Cardiac fibroblast (primary cell): ENCODE measurements at regions not wholly inside any gene's neighbourhood (a gene's known extent, or its start where the extent isn't known, plus 50 kb on each side); places are given as distances from the start of the nearest gene placed in this dataset.
"Not testable (repeated sequence)": the region's sequence is repeated elsewhere in the genome, so short reads cannot be mapped to it uniquely, and the experiment has no call there.

Experiments
- DNase-seq, 2 donors: peaks; one replicate each; pipeline versions ENCODE4 v3.0.0 to v3.0.0-alpha.2; 2010; ENCODE audit warnings: low read depth in 2 of 2
- H3K4me3 ChIP-seq, 2 donors: replicated peaks in 1 of 2; 1 replicate in 1 of 2; 2 replicates in 1 of 2; pipeline ENCODE4 v1.5.1; 2011; ENCODE audit warnings: low read depth in 2 of 2, low read length in 2 of 2, mild to moderate bottlenecking in 2 of 2, moderate library complexity in 1 of 2
- TF ChIP-seq, protein P1 (sequence below): IDR thresholded peaks from one replicate; pipeline ENCODE4 v1.5.1; 2011; ENCODE audit warnings: low read depth, mild to moderate bottlenecking, low read length, inconsistent platforms

DNA sequence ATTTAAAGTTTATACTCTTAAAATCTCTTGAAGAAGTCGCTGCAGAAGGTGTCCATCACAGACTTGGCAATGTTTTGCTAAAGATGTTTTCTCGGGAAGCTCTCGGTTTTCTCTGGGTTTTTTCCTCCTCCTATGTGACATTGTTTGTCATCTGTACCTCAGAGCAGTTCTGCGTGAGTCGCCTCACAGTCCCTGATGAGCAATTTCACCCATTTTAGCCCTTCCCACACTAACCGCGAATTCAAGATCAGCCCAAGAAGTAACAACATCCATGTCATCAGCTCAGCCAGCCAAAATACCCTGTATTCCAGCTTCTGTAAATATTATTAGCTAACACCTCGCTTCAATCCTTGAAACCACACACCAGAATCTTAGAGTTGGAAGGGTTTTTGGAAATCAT lies 224.3 kb upstream of the SETMAR start:
- no peak for DNase-seq
- H3K4me3 ChIP-seq, result no peak overlapping the region
- TF ChIP-seq, protein P1, sequence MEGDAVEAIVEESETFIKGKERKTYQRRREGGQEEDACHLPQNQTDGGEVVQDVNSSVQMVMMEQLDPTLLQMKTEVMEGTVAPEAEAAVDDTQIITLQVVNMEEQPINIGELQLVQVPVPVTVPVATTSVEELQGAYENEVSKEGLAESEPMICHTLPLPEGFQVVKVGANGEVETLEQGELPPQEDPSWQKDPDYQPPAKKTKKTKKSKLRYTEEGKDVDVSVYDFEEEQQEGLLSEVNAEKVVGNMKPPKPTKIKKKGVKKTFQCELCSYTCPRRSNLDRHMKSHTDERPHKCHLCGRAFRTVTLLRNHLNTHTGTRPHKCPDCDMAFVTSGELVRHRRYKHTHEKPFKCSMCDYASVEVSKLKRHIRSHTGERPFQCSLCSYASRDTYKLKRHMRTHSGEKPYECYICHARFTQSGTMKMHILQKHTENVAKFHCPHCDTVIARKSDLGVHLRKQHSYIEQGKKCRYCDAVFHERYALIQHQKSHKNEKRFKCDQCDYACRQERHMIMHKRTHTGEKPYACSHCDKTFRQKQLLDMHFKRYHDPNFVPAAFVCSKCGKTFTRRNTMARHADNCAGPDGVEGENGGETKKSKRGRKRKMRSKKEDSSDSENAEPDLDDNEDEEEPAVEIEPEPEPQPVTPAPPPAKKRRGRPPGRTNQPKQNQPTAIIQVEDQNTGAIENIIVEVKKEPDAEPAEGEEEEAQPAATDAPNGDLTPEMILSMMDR, result no peak

DNA sequence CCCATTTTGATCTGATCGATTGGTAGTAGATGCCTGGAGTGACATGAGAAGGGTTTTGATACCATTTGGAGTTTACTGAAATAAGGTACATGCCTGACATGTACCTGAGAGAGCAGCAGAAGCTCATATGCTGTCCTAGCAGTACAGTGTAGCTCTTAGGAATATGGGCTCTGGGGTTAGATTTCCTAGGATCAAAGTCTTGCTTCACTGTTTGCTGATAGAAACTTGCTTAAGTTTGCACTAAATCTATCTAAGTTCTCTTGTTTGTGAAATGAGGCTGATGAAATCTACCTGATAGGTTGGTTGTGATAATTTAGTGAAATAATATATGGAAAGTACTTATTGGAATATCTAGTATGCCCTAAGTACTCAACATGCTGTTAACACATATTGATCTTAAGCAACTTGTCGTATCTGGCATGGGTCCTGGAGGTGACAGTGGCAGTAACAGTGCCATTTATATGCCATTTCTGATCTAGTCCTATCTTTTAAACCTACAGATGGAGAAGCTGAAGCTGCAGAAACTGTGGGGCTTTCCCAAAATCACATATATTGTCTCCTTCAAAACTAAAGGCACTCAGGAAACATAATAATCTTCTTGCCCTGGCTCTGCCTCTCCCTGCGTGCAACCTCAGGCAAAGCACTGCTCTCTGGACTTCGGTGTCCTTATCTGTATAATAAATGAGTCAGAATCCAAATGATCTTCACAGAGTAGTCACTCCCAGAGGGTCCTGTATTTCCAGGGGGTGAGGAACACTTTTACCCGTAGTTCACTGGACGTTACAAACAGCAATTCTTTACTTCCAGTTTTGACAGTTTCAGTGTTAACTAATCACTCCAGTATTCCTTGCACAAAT lies 223.6 kb upstream of the SETMAR start:
- no peak overlapping the region for H3K4me3 ChIP-seq
- DNase-seq, result no peak
- TF ChIP-seq, protein P1, result no peak

DNA sequence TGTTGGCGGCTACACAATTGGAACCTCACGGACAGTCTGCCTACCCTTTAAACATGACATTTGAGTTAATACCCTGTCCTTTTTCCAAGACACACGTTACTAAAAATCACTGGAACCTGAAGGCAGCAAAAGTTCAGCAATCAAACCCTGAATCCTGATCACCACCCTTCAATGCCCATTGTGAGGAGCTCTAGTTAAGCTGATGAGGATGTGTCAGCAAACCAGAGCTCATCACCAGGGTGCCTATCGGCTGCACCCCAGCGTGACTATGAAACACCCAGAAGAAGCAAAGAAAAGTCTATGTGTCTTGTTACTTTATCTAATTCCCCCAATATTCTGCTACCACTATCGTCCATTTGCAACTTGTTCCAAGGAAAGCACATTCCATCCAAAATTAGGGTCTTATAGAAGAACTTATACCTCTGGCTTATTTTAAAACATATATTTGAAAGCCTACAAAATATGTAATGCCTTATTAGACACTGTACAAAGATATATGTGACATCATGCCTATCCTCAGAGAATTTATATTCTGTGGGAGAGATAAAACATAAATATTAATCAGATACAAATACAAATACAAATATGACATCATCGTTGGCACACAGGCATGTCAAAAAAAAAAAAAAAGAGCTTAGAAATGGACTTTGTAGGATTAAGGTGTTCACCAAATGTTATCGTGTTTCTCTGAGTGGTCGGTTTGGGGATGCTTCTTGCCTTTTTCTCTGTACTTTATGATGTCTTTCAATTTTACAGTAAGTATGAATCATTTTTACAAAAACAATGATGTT lies 219.7 kb upstream of the SETMAR start:
- H3K4me3 ChIP-seq, result no peak overlapping the region
- TF ChIP-seq, protein P1, result no peak
- no peak for DNase-seq

DNA sequence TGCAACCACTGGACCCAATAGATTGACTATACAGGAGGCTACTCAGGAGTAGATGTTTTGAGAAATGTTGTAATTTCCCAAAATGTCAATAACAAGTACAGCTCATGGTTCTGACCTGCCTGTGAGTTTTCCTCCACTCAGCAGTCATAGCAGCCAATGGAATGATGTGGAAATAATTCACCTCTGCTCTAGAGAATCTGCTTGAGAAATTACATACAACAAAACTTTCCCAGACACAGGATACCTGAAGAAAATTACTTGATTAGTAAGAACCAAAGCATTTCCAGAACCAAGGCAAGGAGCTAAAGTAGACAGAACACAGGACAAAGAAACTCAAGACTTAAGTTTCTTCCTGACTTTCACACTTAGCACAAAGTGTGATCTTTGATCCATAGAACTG lies 218.9 kb upstream of the SETMAR start:
- TF ChIP-seq, protein P1, result no peak
- no peak overlapping the region for H3K4me3 ChIP-seq
- DNase-seq, result no peak

DNA sequence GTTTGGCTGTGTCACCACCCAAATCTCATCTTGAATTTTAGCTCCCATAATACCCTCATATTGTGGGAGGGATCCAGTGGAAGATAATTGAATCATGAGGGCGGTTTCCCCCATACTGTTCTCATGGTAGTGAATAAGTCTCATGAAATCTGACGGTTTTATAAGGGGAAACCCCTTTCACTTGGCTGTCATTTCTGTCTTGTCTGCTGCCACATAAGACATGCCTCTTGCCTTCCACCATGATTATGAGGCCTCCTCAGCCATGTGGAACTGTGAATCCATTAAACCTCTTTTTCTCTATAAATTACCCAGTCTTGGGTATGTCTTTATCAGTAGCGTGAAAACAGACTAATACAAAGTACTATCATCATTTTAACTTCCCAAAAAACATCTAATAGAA lies 216.5 kb upstream of the SETMAR start:
- H3K4me3 ChIP-seq, DNase-seq: not testable (repeated sequence)

DNA sequence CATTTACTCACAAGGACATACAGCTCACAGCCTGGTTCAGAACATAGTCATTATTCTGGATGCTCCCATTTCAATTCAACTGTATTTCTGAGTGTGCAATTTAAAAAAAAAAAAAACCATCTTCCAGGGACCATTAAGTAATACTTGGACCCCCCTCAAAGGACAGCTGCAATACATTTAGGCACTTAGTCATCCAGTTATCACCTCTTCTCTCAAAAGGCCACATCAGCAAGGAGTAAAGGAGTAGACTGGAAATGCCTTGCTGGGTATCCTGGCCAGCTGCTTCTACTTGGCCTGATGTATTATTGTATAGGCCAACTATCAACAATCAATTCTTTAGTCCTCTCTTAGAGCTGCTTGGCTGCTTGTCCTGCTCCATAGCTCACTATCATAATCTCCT lies 211.4 kb upstream of the SETMAR start:
- H3K4me3 ChIP-seq, result no peak overlapping the region
- TF ChIP-seq, protein P1, result no peak
- DNase-seq, result no peak

DNA sequence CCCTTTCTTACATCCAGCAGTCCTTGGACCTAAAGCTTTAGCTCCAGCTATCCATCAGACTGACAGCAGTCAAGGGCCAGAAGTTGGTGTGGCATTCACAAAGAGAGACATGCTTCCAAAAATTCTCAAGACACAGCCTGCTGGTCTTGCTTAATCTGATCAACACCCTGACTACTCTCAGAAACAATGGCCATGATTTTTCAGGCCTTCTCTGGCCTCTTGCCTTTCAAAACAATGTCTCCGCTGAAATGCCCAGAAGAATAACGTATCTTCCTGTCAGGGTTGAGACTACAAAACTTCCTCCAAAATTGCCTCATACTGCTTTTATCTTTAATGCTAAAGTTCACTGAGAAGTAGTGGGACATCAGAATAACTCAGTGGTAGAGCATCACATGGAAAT lies 205.4 kb upstream of the SETMAR start:
- TF ChIP-seq, protein P1, result no peak
- no peak overlapping the region for H3K4me3 ChIP-seq
- DNase-seq, result peak in 1 of 2 donors; percentile 1
